ENCODE measurements at regions not wholly inside any gene's neighbourhood (a gene's known extent, or its start where the extent isn't known, plus 50 kb on each side); places are given as distances from the start of the nearest gene placed in this dataset.

GRCh38 chr1:198465201-198466144 is 75.0 kb downstream of the ATP6V1G3 start:
- ChIA-PET POLR2A (no interaction called here), RAD21 (ENCODE audit: low non-redundant PET in 1 of 2, low total read pairs in 2 of 2, uncharacterized antibody in 2 of 2, unreplicated experiment in 2 of 2) (interaction anchor here in 1 of 2 experiments (1.6 kb wide), 1 partner anchor 221 kb away, joined by 3 read pairs; no protein-coding TSS in a partner anchor), CTCF (interaction anchor here (0.6 to 1.5 kb wide), 5 partner anchors 221 to 946 kb away, joined by 3 to 5 read pairs (median 3); no protein-coding TSS in a partner anchor)
- Histone ChIP-seq H3K9me2 (ENCODE audit: insufficient read depth) (no peaks in the 10 kb centered on the region), H3K9ac (ENCODE audit: low read length) (no peak overlapping the region), H4K20me1 (ENCODE audit: insufficient read depth) (no peaks in the 10 kb centered on the region), H3K9me3 (ENCODE audit: control insufficient read depth in 1 of 2, insufficient read depth in 1 of 2, low read depth in 1 of 2, low read length in 2 of 2) (no peaks in the 10 kb centered on the region), H3K27ac (ENCODE audit: low read depth, low read length) (no peak overlapping the region), H3K27me3 (ENCODE audit: insufficient read depth, low read length) (no peaks in the 10 kb centered on the region), H3K79me2 (ENCODE audit: insufficient read depth, low read length) (no peaks in the 10 kb centered on the region), H2AFZ (ENCODE audit: low read depth, low read length, poor library complexity, severe bottlenecking) (peak overlapping the region; percentile 83), H3K4me1 (ENCODE audit: control insufficient read depth in 1 of 2, insufficient read depth in 2 of 2, low read length in 2 of 2) (no peaks in the 10 kb centered on the region), H3K4me2 (ENCODE audit: low read length) (no peak overlapping the region), H3K4me3 (replicated peaks in 1 of 2; ENCODE audit: low read depth in 1 of 2, low read length in 2 of 2) (no peak overlapping the region), H3K36me3 (ENCODE audit: control insufficient read depth in 1 of 2, insufficient read depth in 2 of 2, low read length in 2 of 2) (no peaks in the 10 kb centered on the region)
- BruUV-seq (replicated peaks) = no TSS peak
- TF ChIP-seq CTCF (IDR thresholded peaks at IDR 0.05 in 2 of 3, conservative IDR thresholded peaks at IDR 0.05 in 1 of 3; ENCODE audit: borderline replicate concordance in 1 of 3, insufficient read depth in 1 of 3, low read depth in 2 of 3, low read length in 2 of 3) (peak; percentile 44 to 76 (median 67)), ZNF274 (IDR thresholded peaks at IDR 0.05; ENCODE audit: low read depth, low read length) (no peak), RAD21 (IDR thresholded peaks at IDR 0.05; ENCODE audit: low read depth) (peak; percentile 85)
- ATAC-seq (peak; percentile 71), DNase-seq (ENCODE audit: low read depth, low spot score) (no peak)
- intact Hi-C loops (cut with micrococcal nuclease) = loop anchor here (1.0 to 10.0 kb wide), 9 partner anchors 222 to 1138 kb away; no protein-coding TSS in a partner anchor

- CTCF ChIA-PET = interaction anchor here (1.2 kb wide), 1 partner anchor 222 kb away, joined by 5 read pairs; no protein-coding TSS in a partner anchor
- Histone ChIP-seq H3K9me3 (ENCODE audit: control insufficient read depth in 1 of 2, insufficient read depth in 1 of 2, low read depth in 1 of 2, low read length in 2 of 2) (no peaks in the 10 kb centered on the region), H3K27ac (ENCODE audit: low read depth, low read length) (no peak overlapping the region), H2AFZ (ENCODE audit: low read depth, low read length, poor library complexity, severe bottlenecking) (no peak overlapping the region), H3K4me2 (ENCODE audit: low read length) (no peak overlapping the region), H3K4me1 (ENCODE audit: control insufficient read depth in 1 of 2, insufficient read depth in 2 of 2, low read length in 2 of 2) (no peaks in the 10 kb centered on the region), H3K4me3 (replicated peaks in 1 of 2; ENCODE audit: low read depth in 1 of 2, low read length in 2 of 2) (no peak overlapping the region), H3K36me3 (ENCODE audit: control insufficient read depth in 1 of 2, insufficient read depth in 2 of 2, low read length in 2 of 2) (no peaks in the 10 kb centered on the region), H3K79me2 (ENCODE audit: insufficient read depth, low read length) (no peaks in the 10 kb centered on the region), H4K20me1 (ENCODE audit: insufficient read depth) (no peaks in the 10 kb centered on the region), H3K27me3 (ENCODE audit: insufficient read depth, low read length) (no peaks in the 10 kb centered on the region), H3K9ac (ENCODE audit: low read length) (no peak overlapping the region), H3K9me2 (ENCODE audit: insufficient read depth) (no peaks in the 10 kb centered on the region)
- RAD21 ChIA-PET (ENCODE audit: low non-redundant PET in 1 of 2, low total read pairs in 2 of 2, uncharacterized antibody in 2 of 2, unreplicated experiment in 2 of 2) = no interaction called here
- BruUV-seq (replicated peaks) = no TSS peak
- no peak for DNase-seq (ENCODE audit: low read depth, low spot score)
- intact Hi-C loops (cut with micrococcal nuclease) = loop anchor here (2.0 to 10.0 kb wide), 3 partner anchors 539 to 1059 kb away; no protein-coding TSS in a partner anchor
- POLR2A ChIA-PET = no interaction called here
- ATAC-seq = no peak
- TF ChIP-seq CTCF (IDR thresholded peaks at IDR 0.05 in 2 of 3, conservative IDR thresholded peaks at IDR 0.05 in 1 of 3; ENCODE audit: borderline replicate concordance in 1 of 3, insufficient read depth in 1 of 3, low read depth in 2 of 3, low read length in 2 of 3) (no peak), SP1 (IDR thresholded peaks at IDR 0.05; ENCODE audit: low read depth) (no peak), EZH2 (IDR thresholded peaks at IDR 0.05) (no peak), FOSL1 (IDR thresholded peaks at IDR 0.05; ENCODE audit: low read depth) (no peak), ELF1 (IDR thresholded peaks at IDR 0.05; ENCODE audit: borderline replicate concordance, low read depth) (no peak), REST (IDR thresholded peaks at IDR 0.05; ENCODE audit: low read depth) (no peak)
Measured at GRCh38 chr1:198463709-198464108, 76.8 kb downstream of the ATP6V1G3 start.
